Glomerular visceral epithelial cell (primary cell): ENCODE measurements at regions not wholly inside any gene's neighbourhood (a gene's known extent, or its start where the extent isn't known, plus 50 kb on each side); places are given as distances from the start of the nearest gene placed in this dataset.

Source experiments
- DNase-seq: peaks from one replicate; pipeline ENCODE4 v3.0.0-alpha.2; 2016; ENCODE audit errors: extremely low spot score

DNA sequence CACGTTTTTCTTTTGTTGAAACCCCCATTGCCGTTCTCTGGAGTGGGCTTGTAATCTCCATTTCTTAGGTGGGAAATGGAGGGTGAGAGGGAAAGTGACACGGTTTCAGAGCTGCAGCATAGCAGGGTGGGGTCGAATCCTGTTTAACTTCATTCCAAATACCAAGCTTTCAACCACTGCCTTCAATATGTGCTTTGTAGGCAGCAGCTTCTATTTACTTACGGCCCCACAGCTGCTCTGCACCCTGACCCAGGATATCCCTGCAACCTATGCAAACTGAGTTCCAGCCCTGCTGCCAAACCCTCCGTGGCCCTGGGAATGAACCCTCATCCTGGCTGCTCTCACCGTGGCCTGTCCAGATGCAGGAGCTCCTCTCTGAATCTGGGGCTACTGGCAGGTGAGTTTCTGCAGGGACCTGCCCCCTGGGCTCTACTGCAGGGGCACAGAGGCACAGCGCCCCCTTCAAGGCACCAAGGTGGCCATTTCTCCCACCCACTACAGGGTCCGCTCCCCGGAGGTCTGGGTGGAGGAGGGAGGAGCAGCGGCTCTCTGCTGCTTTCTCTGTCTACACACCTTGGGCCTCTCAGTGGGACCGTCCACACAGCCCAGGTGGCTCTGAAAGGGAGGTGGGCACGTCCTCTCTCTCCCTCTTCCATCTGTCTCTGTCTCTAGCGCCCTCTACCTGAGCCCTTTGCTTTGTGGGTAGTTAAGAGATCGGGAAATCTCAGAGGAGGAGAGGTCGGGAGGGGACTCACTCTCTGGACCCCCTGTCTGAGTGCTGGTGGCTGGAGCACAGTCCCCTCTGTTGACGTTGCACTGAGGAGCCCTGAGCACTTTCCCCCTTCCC is 279.1 kb downstream of the BRD1 start:
- no peak for DNase-seq

DNA sequence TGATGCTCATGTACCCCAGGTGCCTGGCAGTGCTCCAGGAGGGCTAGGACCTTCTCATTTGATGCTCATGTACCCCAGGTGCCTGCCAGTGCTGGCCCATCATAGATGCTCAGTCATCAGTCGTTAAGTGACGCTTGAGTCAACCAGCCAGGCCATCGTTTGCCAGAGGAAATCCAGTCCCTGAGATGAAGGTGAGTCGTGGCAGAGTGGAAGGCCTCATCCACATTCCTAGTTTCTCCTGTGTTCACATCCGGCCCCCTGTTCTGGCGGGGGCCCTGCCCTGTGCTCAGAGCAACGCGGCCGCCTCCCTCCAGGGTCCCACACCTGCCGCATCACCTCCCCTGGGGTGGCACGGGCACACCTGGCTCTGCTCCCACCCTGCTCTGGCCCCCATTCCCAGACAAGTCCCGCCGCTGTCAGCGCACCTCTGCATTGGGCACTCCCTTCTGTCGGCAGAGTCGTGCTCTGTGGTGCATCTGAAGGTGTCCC is 279.9 kb downstream of the BRD1 start:
- DNase-seq = no peak

DNA sequence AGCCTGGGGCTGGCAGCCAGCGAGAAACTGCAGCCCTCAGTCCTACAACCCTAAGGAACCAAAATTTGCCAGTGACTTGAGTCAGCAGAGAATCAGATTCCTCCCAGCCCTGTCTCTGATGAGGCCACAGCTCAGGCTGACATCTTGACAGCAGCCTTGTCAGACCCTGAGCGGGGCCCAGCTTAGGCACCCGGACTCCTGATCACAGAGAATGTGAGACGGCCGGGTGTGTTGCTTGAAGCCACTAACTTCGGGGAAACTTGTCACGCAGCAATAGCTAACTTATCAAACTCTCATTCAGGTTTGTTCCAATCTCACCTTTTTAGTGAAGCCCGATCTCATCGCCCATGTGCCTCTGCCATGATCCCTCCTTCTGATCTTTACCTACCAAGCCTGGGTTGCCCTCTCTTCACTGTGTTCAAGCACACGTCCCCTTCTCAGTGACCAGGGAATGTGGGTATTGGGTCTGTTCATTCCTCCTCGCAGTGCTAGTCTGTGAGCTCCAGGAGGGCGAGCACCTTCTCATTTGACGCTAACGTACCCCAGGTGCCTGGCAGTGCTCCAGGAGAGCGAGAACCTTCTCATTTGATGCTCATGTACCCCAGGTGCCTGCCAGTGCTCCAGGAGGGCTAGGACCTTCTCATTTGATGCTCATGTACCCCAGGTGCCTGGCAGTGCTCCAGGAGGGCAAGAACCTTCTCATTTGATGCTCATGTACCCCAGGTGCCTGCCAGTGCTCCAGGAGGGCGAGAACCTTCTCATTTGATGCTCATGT is 280.7 kb downstream of the BRD1 start:
- DNase-seq = no peak

GRCh38 chr22:49545606-49546005 is 282.1 kb downstream of the BRD1 start:
- DNase-seq = no peak

GRCh38 chr22:49544286-49544685 is 283.4 kb downstream of the BRD1 start:
- DNase-seq = no peak

DNA sequence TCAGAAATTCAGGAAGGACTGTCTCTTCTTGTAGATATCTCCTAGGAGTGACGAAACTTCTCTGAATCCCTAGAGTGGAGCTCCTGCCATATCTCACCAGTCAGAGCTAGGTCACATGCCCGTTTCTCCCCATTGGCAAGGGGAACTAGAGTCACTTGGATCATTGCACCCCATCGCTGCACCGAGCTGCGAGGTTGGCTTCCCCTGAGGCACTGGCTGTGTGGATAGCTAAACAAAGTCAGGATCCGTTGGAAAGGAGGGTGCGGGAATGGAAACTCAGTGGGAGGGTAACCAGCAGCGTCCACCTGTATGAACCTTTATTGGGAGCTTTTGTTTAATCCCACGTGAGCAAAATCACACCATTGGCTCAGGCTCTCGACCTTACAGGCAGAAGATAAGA is 283.8 kb downstream of the BRD1 start:
- DNase-seq = no peak

GRCh38 chr22:49541693-49542230 is 285.9 kb downstream of the BRD1 start:
- DNase-seq = no peak

DNA sequence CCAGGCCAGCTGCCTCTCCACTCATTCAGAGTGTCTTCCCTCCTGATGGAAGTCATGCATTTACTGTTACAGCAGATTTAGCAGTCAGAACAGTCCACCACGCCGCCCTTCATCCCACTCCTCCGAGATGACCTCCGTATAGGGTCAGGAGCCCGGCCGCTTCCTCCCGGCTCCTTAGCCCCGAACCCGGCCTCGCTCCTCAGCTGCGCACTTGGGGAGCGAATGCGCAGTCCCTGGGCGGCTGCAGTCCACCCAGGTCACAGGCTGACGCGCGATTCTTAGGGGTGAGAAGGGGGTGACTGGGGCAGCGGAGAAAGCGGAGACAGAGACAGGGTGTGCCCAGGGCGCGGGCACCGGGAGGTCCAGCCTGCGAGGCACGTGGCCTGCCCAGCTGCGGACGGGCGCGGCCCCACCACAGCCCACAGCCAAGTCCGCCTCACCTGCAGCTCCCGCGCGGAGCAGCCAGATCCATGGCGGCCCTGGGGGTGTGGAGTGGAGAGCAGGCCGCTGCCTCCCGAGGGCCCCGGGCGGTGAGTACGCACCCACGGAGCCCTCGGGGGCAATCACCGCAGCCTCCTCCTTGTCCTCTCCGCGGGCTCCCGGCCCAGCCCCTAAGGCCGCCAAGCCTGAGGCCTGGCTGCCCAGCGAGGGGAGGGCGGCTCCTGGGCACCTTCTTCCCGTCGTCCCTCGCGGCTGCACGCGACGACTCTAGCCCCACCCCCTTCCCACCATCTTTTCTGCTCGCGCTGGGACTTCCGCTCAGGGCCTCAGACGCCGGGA is 286.6 kb downstream of the BRD1 start:
- DNase-seq = no peak

- DNase-seq = no peak
Observed at GRCh38 chr22:49540084-49540912, 287.4 kb downstream of the BRD1 start.

- no peak for DNase-seq
Observed at GRCh38 chr22:49538006-49538405, 289.7 kb downstream of the BRD1 start.

DNA sequence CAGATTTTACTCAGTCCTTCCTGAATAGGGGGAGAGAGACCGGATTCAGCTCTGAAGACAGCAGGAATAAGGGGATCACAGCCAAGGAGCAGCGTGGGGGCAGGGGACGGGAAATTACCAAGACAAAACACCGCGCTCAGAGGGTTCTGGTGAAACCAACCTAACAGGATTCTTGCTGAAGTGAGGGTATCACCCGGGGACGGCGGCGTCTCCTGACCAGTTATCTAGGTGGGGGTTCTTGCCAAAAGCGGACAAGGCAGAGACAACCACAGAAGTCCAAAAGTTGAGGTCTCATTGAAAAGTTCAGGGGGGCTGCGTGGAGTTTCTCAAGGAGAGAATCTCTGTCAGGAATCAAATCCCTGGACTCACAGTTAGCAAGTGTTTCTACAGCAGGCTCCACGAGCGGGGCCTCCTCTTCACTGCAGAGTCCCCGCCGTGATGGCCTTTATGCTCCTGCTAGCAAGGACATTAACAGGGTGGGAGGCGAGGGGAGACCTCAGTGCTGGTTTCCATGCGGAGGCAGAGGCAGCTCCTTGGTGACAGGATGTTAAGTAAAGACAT is 291.0 kb downstream of the BRD1 start:
- DNase-seq = no peak

DNA sequence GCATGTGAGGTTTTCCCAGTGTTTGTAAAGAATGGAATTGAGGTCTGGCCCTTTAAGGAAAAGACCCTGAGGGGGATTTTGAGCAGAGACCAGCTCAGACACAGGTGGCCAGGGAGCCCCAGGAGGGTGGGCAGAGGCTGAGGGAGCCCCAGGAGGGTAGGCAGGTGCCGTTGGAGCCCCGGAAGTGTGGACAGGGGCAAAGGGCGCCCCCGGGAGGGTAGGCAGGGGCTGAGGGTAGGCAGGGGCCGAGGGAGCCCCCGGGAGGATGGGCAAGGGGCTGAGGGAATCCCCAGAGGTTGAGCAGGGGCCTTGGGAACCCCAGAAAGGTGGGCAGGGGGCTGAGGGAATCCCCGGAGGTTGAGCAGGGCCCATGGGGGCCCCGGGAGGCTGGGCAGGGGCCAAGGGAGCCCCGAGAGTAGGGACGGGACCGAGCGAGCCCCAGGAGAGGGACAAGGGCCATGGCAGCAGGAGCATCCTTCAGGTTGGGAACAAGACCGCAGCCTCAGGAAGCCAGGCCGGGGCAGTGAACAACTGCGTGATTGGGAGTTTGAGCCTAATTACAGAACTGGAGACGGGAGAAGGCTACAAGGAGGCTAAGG is 292.0 kb downstream of the BRD1 start:
- no peak for DNase-seq

DNA sequence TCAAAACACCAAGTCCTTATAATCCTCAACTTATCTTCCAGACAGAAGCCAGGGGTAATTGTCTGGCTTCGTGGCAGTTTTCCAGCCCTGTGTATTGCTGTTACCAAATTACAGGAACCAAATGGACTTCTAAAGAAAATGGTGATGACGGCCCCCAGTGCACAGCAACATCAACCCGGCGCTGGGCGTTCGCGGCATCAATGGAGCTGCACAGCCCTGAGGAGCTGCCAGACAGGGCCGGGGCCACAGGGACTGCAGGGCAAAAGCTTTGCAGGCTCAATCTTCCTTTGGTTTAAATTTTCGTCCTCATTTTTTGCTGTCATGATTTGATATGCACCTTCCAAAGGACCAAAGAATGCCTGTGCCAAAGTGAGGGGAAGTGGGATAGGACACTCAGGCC is 292.5 kb downstream of the BRD1 start:
- DNase-seq = no peak

GRCh38 chr22:49534386-49534785 is 293.3 kb downstream of the BRD1 start:
- no peak for DNase-seq

DNA sequence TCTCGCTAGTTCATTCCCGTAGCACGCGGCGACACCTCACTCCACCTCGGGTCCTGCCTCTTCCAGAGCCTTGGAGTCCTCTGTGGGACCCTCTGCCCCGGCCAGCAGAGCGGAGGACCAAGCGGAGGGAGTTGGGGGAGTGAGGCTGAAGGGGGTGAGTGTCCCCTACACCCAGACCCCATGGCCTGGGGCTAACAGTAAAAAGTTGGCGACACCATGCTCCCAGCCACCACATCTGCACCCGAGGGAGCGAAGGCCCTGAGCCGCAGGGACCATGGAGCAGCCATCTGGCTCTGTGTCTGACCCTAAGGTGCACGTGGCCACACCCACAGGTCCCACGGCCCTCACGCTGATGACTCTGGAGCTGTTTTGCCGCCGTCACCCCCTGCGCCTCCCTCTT is 293.8 kb downstream of the BRD1 start:
- no peak for DNase-seq

- no peak for DNase-seq
Observed at GRCh38 chr22:49532869-49533802, 294.5 kb downstream of the BRD1 start.

- DNase-seq = no peak
Observed at GRCh38 chr22:49531368-49531791, 296.3 kb downstream of the BRD1 start.

- DNase-seq = no peak
Observed at GRCh38 chr22:49530671-49531367, 296.9 kb downstream of the BRD1 start.

DNA sequence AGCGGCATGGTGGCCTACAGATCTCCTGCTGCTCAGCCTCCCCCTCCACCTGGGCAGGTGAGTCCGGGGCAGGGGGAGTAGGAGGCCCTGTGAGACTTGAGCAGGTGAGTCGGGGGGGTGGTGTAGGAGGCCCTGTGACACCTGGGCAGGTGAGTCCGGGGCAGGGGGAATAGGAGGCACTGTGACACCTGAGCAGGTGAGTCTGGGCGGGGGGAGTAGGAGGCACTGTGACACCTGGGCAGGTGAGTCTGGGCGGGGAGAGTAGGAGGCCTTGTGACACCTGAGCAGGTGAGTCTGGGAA is 299.3 kb downstream of the BRD1 start:
- DNase-seq = no peak
